Ammon's horn (tissue), 1 donor: ENCODE measurements at regions not wholly inside any gene's neighbourhood (a gene's known extent, or its start where the extent isn't known, plus 50 kb on each side); places are given as distances from the start of the nearest gene placed in this dataset.
A peak's percentile ranks its signal among the peaks of the same experiment; 100 is the strongest.
"Not testable (repeated sequence)": the region's sequence is repeated elsewhere in the genome, so short reads cannot be mapped to it uniquely, and the experiment has no call there.

Experiments used
- DNase-seq: peaks from one replicate; pipeline ENCODE4 v3.0.0-alpha.2; 2016; ENCODE audit warnings: low spot score

- DNase-seq = no peak
Observed at GRCh38 chr11:98703779-98704556, 316.8 kb upstream of the CNTN5 start.

- no peak for DNase-seq
Observed at GRCh38 chr11:98710026-98710425, 310.7 kb upstream of the CNTN5 start.

GRCh38 chr11:98710986-98711385 lies 309.8 kb upstream of the CNTN5 start:
- DNase-seq = peak; percentile 4

- no peak for DNase-seq
Observed at GRCh38 chr11:98720951-98721350, 299.8 kb upstream of the CNTN5 start.

GRCh38 chr11:98725471-98725870 lies 295.3 kb upstream of the CNTN5 start:
- no peak for DNase-seq

GRCh38 chr11:98728421-98728820 lies 292.3 kb upstream of the CNTN5 start:
- DNase-seq = no peak

GRCh38 chr11:98729118-98729517 lies 291.6 kb upstream of the CNTN5 start:
- no peak for DNase-seq

- no peak for DNase-seq
Observed at GRCh38 chr11:98732947-98733346, 287.8 kb upstream of the CNTN5 start.

- DNase-seq = not testable (repeated sequence)
Observed at GRCh38 chr11:98733378-98733777, 287.4 kb upstream of the CNTN5 start.

- no peak for DNase-seq
Observed at GRCh38 chr11:98734686-98735085, 286.1 kb upstream of the CNTN5 start.

GRCh38 chr11:98736833-98737232 lies 283.9 kb upstream of the CNTN5 start:
- no peak for DNase-seq

- DNase-seq = no peak
Observed at GRCh38 chr11:98740321-98740720, 280.4 kb upstream of the CNTN5 start.

GRCh38 chr11:98763446-98763845 lies 257.3 kb upstream of the CNTN5 start:
- not testable (repeated sequence) for DNase-seq

GRCh38 chr11:98766903-98767302 lies 253.8 kb upstream of the CNTN5 start:
- DNase-seq = no peak

GRCh38 chr11:98770046-98770445 lies 250.7 kb upstream of the CNTN5 start:
- not testable (repeated sequence) for DNase-seq

- DNase-seq = no peak
Observed at GRCh38 chr11:98771791-98772190, 249.0 kb upstream of the CNTN5 start.

GRCh38 chr11:98772893-98773292 lies 247.9 kb upstream of the CNTN5 start:
- DNase-seq = no peak

GRCh38 chr11:98793276-98793675 lies 227.5 kb upstream of the CNTN5 start:
- no peak for DNase-seq

- DNase-seq = no peak
Observed at GRCh38 chr11:98798333-98798732, 222.4 kb upstream of the CNTN5 start.

GRCh38 chr11:98800696-98801095 lies 220.1 kb upstream of the CNTN5 start:
- no peak for DNase-seq

- DNase-seq = no peak
Observed at GRCh38 chr11:98828986-98829708, 191.6 kb upstream of the CNTN5 start.

- no peak for DNase-seq
Observed at GRCh38 chr11:98829971-98830370, 190.8 kb upstream of the CNTN5 start.

GRCh38 chr11:98834776-98835175 lies 186.0 kb upstream of the CNTN5 start:
- DNase-seq = no peak

- no peak for DNase-seq
Observed at GRCh38 chr11:98835335-98835734, 185.4 kb upstream of the CNTN5 start.
